ENCODE measurements at regions not wholly inside any gene's neighbourhood (a gene's known extent, or its start where the extent isn't known, plus 50 kb on each side); places are given as distances from the start of the nearest gene placed in this dataset.
A peak's percentile ranks its signal among the peaks of the same experiment; 100 is the strongest.

GRCh38 chr2:45067859-45068570, 58.8 kb upstream of the SIX2 start:
- H3K9me3 ChIP-seq (replicated peaks in 1 of 3) = no peaks in the 10 kb centered on the region
- no peak overlapping the region for H3K27ac ChIP-seq
- DNase-seq = peak in 2 of 7 donors; percentile 8 to 14
- intact Hi-C loops (cut with DNase I) = no loop called here
- no peak overlapping the region for H3K4me3 ChIP-seq
- TF ChIP-seq POLR2A (IDR thresholded peaks at IDR 0.05) (no peak), CTCF (IDR thresholded peaks at IDR 0.05) (no peak)
- H3K27me3 ChIP-seq = peaks cover 3% of the 10 kb centered on the region
- 66 to 81% (median 68%) methylated on average over 5 to 6 of the region's 6 CpGs for WGBS, 4 donors
- no peaks in the 10 kb centered on the region for H3K36me3 ChIP-seq (replicated peaks in 1 of 2)
- no peaks in the 10 kb centered on the region for H3K4me1 ChIP-seq (replicated peaks in 1 of 2)
